Thoracic aorta (tissue), 2 donors: ENCODE measurements at regions not wholly inside any gene's neighbourhood (a gene's known extent, or its start where the extent isn't known, plus 50 kb on each side); places are given as distances from the start of the nearest gene placed in this dataset.

Experiments used
- ATAC-seq: fragments of 150-250 bp; one replicate; pipeline ENCODE4 v1.8.0; 2017; ENCODE audit warnings: low read depth; ENCODE audit not compliant: insufficient number of reproducible peaks, low FRiP score
- DNase-seq: peaks from one replicate; pipeline ENCODE4 v3.0.0-alpha.2; 2020; ENCODE audit warnings: low spot score
- H3K27ac ChIP-seq, 2 donors: fragments of 200-600 bp; sonication (generic); 1 replicate in 1 of 2; 2 replicates in 1 of 2; pipeline ENCODE4 v1.5.1; 2016; ENCODE audit warnings: mild to moderate bottlenecking in 2 of 2, moderate library complexity in 2 of 2
- H3K27me3 ChIP-seq: fragments of 200-600 bp; sonication (generic); replicated peaks from 2 replicates; pipeline ENCODE4 v1.6.0; 2016; ENCODE audit warnings: mild to moderate bottlenecking; ENCODE audit not compliant: insufficient read depth
- H3K36me3 ChIP-seq: fragments of 200-600 bp; sonication (generic); one replicate; pipeline ENCODE4 v1.5.1; 2016
- H3K4me1 ChIP-seq, 2 donors: fragments of 200-600 bp; sonication (generic); 1 replicate in 1 of 2; 2 replicates in 1 of 2; pipeline versions ENCODE4 v1.5.1 to v1.6.0; 2016; ENCODE audit warnings: low read depth in 2 of 2, mild to moderate bottlenecking in 1 of 2; ENCODE audit not compliant: control insufficient read depth in 1 of 2
- H3K4me3 ChIP-seq: fragments of 200-600 bp; sonication (generic); 2 replicates; pipeline ENCODE4 v1.5.1; 2016; ENCODE audit warnings: mild to moderate bottlenecking
- H3K9me3 ChIP-seq: fragments of 200-600 bp; sonication (generic); 2 replicates; pipeline ENCODE4 v1.5.1; 2016
- CTCF ChIP-seq: fragments of 200-600 bp; sonication (generic); IDR thresholded peaks from one replicate; pipeline ENCODE4 v1.5.1; 2019; ENCODE audit warnings: antibody characterized with exemption

GRCh38 chr11:109140426-109140825 lies 281.6 kb upstream of the C11orf87 start:
- Histone ChIP-seq H3K27ac (no peak overlapping the region), H3K4me3 (no peak overlapping the region), H3K4me1 (no peaks in the 10 kb centered on the region), H3K36me3 (no peaks in the 10 kb centered on the region), H3K27me3 (no peaks in the 10 kb centered on the region), H3K9me3 (no peaks in the 10 kb centered on the region)
- DNase-seq (no peak), ATAC-seq (no peak)
- TF ChIP-seq CTCF = no peak

GRCh38 chr11:109140857-109141515 lies 281.0 kb upstream of the C11orf87 start:
- ATAC-seq (no peak), DNase-seq (no peak)
- no peak for TF ChIP-seq CTCF
- Histone ChIP-seq H3K9me3 (no peaks in the 10 kb centered on the region), H3K4me1 (no peaks in the 10 kb centered on the region), H3K4me3 (no peak overlapping the region), H3K27ac (no peak overlapping the region), H3K36me3 (no peaks in the 10 kb centered on the region), H3K27me3 (no peaks in the 10 kb centered on the region)

- no peak for TF ChIP-seq CTCF
- ATAC-seq (no peak), DNase-seq (no peak)
Observed at GRCh38 chr11:109145287-109145686, 276.7 kb upstream of the C11orf87 start.

GRCh38 chr11:109147726-109148125 lies 274.3 kb upstream of the C11orf87 start:
- no peak overlapping the region for H3K27ac ChIP-seq
- no peak for ATAC-seq
- no peaks in the 10 kb centered on the region for H3K4me1 ChIP-seq
- DNase-seq = no peak
- H3K9me3 ChIP-seq = no peaks in the 10 kb centered on the region
- H3K27me3 ChIP-seq = no peaks in the 10 kb centered on the region
- no peak for TF ChIP-seq CTCF
- no peaks in the 10 kb centered on the region for H3K36me3 ChIP-seq
- H3K4me3 ChIP-seq = no peak overlapping the region

More at GRCh38 chr11:109145287-109145686, 276.7 kb upstream of the C11orf87 start:
- Histone ChIP-seq H3K4me3 (no peak overlapping the region), H3K27ac (no peak overlapping the region), H3K4me1 (no peaks in the 10 kb centered on the region), H3K27me3 (no peaks in the 10 kb centered on the region), H3K9me3 (no peaks in the 10 kb centered on the region), H3K36me3 (no peaks in the 10 kb centered on the region)

- DNase-seq (no peak), ATAC-seq (no peak)
- Histone ChIP-seq H3K9me3 (no peaks in the 10 kb centered on the region), H3K4me3 (no peak overlapping the region), H3K27me3 (no peaks in the 10 kb centered on the region), H3K27ac (no peak overlapping the region), H3K36me3 (no peaks in the 10 kb centered on the region), H3K4me1 (no peaks in the 10 kb centered on the region)
- TF ChIP-seq CTCF = no peak
Observed at GRCh38 chr11:109148669-109149068, 273.3 kb upstream of the C11orf87 start.
